ENCODE measurements at regions not wholly inside any gene's neighbourhood (a gene's known extent, or its start where the extent isn't known, plus 50 kb on each side); places are given as distances from the start of the nearest gene placed in this dataset.
A peak's percentile ranks its signal among the peaks of the same experiment; 100 is the strongest.

DNA sequence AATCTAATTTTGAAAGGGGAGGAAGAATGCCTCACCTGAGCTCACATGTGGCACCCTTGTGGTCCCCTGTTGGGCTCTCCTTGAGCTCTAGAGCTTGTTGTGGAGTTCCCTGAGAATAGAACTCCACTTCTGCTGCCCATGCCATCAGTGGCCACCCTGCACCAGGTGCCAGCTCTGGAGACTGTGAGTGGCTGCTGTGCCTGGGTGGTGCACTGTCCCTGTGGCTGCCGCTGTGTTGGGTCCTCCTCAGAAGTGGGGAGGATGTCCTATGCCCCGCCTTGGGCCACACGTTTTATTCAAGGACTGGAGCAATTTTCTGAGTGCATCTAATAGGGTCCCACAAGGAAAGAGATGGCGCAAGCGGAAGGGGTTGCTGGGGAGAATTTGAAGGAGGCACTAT lies 67.9 kb upstream of the MAP3K7 start:
- no peaks in the 10 kb centered on the region for H3K9me3 ChIP-seq (ENCODE audit: control extremely low read depth in 1 of 5, control insufficient read depth in 4 of 5, insufficient read depth in 2 of 5, low read depth in 1 of 5, low read length in 4 of 5)
- WGBS (ENCODE audit: insufficient coverage) = 71% methylated on average over 1 of the region's 5 CpGs
- no peak overlapping the region for H3K27ac ChIP-seq (ENCODE audit: insufficient read depth in 1 of 2, low read depth in 1 of 2, low read length in 2 of 2, poor library complexity in 1 of 2, severe bottlenecking in 2 of 2)
- H3K4me3 ChIP-seq (ENCODE audit: control insufficient read depth in 1 of 7, extremely low read depth in 1 of 7, insufficient read depth in 4 of 7, low read depth in 2 of 7, low read length in 6 of 7) = no peak overlapping the region
- no peaks in the 10 kb centered on the region for H3K27me3 ChIP-seq (replicated peaks in 2 of 5; ENCODE audit: control insufficient read depth in 4 of 5, insufficient read depth in 5 of 5, low read length in 4 of 5)
- ChIA-PET POLR2A (no interaction called here), CTCF (interaction anchor here (0.8 kb wide), 1 partner anchor 15 kb away, joined by 3 read pairs; no protein-coding TSS in a partner anchor)
- no peak for DNase-seq
- H3K4me1 ChIP-seq (ENCODE audit: control extremely low read depth in 1 of 4, control insufficient read depth in 4 of 4, insufficient read depth in 4 of 4, low read length in 3 of 4) = peaks cover 0 to 8% (median 4%) of the 10 kb centered on the region in 4 experiments
- no peaks in the 10 kb centered on the region for H3K36me3 ChIP-seq (ENCODE audit: control insufficient read depth in 4 of 4, insufficient read depth in 4 of 4, low read length in 3 of 4)

DNA sequence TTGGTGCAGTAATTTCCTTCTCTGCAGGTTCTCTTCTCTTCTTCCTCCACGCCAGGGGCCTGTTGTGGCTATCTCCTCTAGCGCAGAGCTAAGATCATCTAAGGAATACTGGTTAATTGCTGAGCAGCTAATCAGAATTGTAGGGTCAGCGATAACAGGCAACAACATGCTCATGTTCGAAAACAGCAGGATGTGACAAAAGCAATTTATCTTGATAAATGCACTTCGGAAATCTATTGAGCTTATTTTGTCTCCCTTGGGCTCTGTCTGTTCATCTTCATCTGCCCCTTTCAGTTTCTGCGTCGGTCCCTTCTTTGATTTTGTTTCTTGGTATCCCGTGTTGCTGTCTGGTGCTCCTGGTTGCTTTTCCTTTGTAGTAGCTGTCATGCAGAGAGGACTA lies 67.3 kb upstream of the MAP3K7 start:
- 74% methylated on average over 8 of the region's 8 CpGs for WGBS (ENCODE audit: insufficient coverage)
- Histone ChIP-seq H3K27me3 (replicated peaks in 2 of 5; ENCODE audit: control insufficient read depth in 4 of 5, insufficient read depth in 5 of 5, low read length in 4 of 5) (no peaks in the 10 kb centered on the region), H3K27ac (ENCODE audit: insufficient read depth in 1 of 2, low read depth in 1 of 2, low read length in 2 of 2, poor library complexity in 1 of 2, severe bottlenecking in 2 of 2) (no peak overlapping the region), H3K4me1 (ENCODE audit: control extremely low read depth in 1 of 4, control insufficient read depth in 4 of 4, insufficient read depth in 4 of 4, low read length in 3 of 4) (peaks cover 0 to 8% (median 4%) of the 10 kb centered on the region in 4 experiments), H3K4me3 (ENCODE audit: control insufficient read depth in 1 of 7, extremely low read depth in 1 of 7, insufficient read depth in 4 of 7, low read depth in 2 of 7, low read length in 6 of 7) (no peak overlapping the region), H3K36me3 (ENCODE audit: control insufficient read depth in 4 of 4, insufficient read depth in 4 of 4, low read length in 3 of 4) (no peaks in the 10 kb centered on the region), H3K9me3 (ENCODE audit: control extremely low read depth in 1 of 5, control insufficient read depth in 4 of 5, insufficient read depth in 2 of 5, low read depth in 1 of 5, low read length in 4 of 5) (no peaks in the 10 kb centered on the region)
- DNase-seq = no peak
- ChIA-PET CTCF (interaction anchor here (0.8 kb wide), 1 partner anchor 14 kb away, joined by 3 read pairs; no protein-coding TSS in a partner anchor), POLR2A (no interaction called here)

DNA sequence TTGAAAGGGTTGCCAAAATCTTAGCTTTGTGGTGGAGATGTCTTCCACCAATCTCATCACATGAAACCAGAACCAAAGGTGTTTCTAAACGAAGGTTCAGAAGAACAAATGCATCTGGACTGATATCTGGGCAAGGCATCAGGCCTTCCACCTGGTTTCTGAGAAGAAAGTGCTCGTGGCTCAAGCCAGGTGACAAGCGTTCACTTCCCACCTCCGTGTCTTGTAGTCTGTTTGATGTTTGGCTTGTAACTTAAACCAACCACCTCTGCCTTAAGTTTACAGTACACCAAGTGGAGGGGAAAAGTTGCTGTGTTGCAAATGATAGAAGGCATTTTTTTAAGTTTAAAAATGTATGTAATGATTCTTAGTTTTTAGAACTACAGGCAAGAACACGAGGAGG lies 66.9 kb upstream of the MAP3K7 start:
- POLR2A ChIA-PET = no interaction called here
- Histone ChIP-seq H3K4me3 (ENCODE audit: control insufficient read depth in 1 of 7, extremely low read depth in 1 of 7, insufficient read depth in 4 of 7, low read depth in 2 of 7, low read length in 6 of 7) (no peak overlapping the region), H3K4me1 (ENCODE audit: control extremely low read depth in 1 of 4, control insufficient read depth in 4 of 4, insufficient read depth in 4 of 4, low read length in 3 of 4) (peaks cover 0 to 8% (median 4%) of the 10 kb centered on the region in 4 experiments), H3K27ac (ENCODE audit: insufficient read depth in 1 of 2, low read depth in 1 of 2, low read length in 2 of 2, poor library complexity in 1 of 2, severe bottlenecking in 2 of 2) (no peak overlapping the region), H3K36me3 (ENCODE audit: control insufficient read depth in 4 of 4, insufficient read depth in 4 of 4, low read length in 3 of 4) (no peaks in the 10 kb centered on the region), H3K9me3 (ENCODE audit: control extremely low read depth in 1 of 5, control insufficient read depth in 4 of 5, insufficient read depth in 2 of 5, low read depth in 1 of 5, low read length in 4 of 5) (no peaks in the 10 kb centered on the region), H3K27me3 (replicated peaks in 2 of 5; ENCODE audit: control insufficient read depth in 4 of 5, insufficient read depth in 5 of 5, low read length in 4 of 5) (no peaks in the 10 kb centered on the region)
- DNase-seq = no peak
- 82% methylated on average over 4 of the region's 5 CpGs for WGBS (ENCODE audit: insufficient coverage)
- CTCF ChIA-PET = interaction anchor here (0.8 kb wide), 1 partner anchor 13 kb away, joined by 3 read pairs; no protein-coding TSS in a partner anchor

DNA sequence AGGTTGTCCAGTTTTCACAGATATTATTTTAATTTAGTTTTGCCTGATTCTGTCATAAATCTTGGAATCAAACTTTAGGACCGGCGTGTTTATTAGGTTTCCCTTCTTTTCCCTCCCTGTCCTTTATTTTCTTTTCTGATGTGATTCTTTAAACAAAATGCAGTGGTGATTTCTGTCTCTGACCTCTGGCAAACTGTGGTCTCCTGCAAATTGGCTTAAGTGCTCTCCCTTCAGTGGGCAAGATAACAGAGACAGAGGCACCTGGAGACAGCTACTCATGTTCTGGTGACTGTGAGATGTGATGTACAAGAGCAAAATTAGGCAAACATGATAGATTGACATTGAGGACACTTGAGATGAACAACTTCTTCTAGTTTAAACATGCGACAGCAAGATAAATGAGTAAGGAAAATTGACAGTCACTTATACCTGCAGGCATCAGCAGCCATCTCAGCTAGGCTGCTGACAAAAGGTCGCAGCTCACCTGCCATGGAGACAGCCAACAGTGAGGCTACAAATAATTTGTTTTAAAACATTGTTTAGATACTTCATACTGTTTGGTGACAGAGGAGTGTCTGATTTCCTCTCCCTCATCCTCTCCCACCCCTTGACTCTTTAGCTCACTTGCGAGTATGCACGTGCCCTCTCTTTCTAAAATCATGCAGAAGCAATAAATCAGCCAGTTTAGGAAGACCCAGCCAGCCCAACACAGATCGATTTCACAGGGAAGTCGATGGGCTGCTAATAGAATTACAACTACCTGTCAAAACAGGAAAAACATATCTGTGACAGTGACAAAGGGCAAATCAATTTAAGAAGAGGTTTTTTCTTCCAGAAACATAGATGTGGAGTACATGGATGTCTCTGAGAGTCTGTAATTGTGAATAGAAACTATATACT lies 63.4 kb upstream of the MAP3K7 start:
- POLR2A ChIA-PET = no interaction called here
- CTCF ChIA-PET = interaction anchor here (1.2 kb wide), 1 partner anchor 16 kb away, joined by 7 read pairs; no protein-coding TSS in a partner anchor
- H3K4me3 ChIP-seq (ENCODE audit: control insufficient read depth in 1 of 7, extremely low read depth in 1 of 7, insufficient read depth in 4 of 7, low read depth in 2 of 7, low read length in 6 of 7) = no peak overlapping the region
- no peaks in the 10 kb centered on the region for H3K36me3 ChIP-seq (ENCODE audit: control insufficient read depth in 4 of 4, insufficient read depth in 4 of 4, low read length in 3 of 4)
- WGBS (ENCODE audit: insufficient coverage) = 54% methylated on average over 4 of the region's 8 CpGs
- no peaks in the 10 kb centered on the region for H3K9me3 ChIP-seq (ENCODE audit: control extremely low read depth in 1 of 5, control insufficient read depth in 4 of 5, insufficient read depth in 2 of 5, low read depth in 1 of 5, low read length in 4 of 5)
- H3K27ac ChIP-seq (ENCODE audit: insufficient read depth in 1 of 2, low read depth in 1 of 2, low read length in 2 of 2, poor library complexity in 1 of 2, severe bottlenecking in 2 of 2) = no peak overlapping the region
- peaks cover 0 to 3% (median under 1%) of the 10 kb centered on the region in 4 experiments for H3K4me1 ChIP-seq (ENCODE audit: control extremely low read depth in 1 of 4, control insufficient read depth in 4 of 4, insufficient read depth in 4 of 4, low read length in 3 of 4)
- no peak for DNase-seq
- H3K27me3 ChIP-seq (replicated peaks in 2 of 5; ENCODE audit: control insufficient read depth in 4 of 5, insufficient read depth in 5 of 5, low read length in 4 of 5) = no peaks in the 10 kb centered on the region

DNA sequence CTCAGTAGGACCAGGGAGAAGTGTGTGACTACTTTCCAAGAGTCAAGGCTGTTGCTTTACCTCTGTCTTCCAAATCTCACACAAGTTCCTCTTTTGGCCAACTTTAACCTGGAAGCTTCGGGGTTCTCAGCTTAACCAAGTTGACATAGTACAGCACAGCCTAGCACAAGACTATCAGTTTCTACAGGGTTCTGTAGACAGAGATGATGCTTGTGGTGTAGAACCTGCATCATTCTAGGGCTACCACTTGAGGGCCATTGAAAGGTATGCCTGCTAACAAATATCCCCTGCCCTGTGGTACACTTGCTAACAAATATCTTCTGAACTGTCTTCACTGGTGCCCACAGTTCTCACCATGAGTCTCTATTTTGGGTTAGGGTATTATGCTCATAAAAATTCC lies 62.0 kb upstream of the MAP3K7 start:
- H3K27ac ChIP-seq (ENCODE audit: insufficient read depth in 1 of 2, low read depth in 1 of 2, low read length in 2 of 2, poor library complexity in 1 of 2, severe bottlenecking in 2 of 2) = no peak overlapping the region
- H3K27me3 ChIP-seq (replicated peaks in 2 of 5; ENCODE audit: control insufficient read depth in 4 of 5, insufficient read depth in 5 of 5, low read length in 4 of 5) = no peaks in the 10 kb centered on the region
- H3K4me1 ChIP-seq (ENCODE audit: control extremely low read depth in 1 of 4, control insufficient read depth in 4 of 4, insufficient read depth in 4 of 4, low read length in 3 of 4) = peaks cover 0 to 3% (median under 1%) of the 10 kb centered on the region in 4 experiments
- no peaks in the 10 kb centered on the region for H3K9me3 ChIP-seq (ENCODE audit: control extremely low read depth in 1 of 5, control insufficient read depth in 4 of 5, insufficient read depth in 2 of 5, low read depth in 1 of 5, low read length in 4 of 5)
- ChIA-PET POLR2A (no interaction called here), CTCF (no interaction called here)
- H3K4me3 ChIP-seq (ENCODE audit: control insufficient read depth in 1 of 7, extremely low read depth in 1 of 7, insufficient read depth in 4 of 7, low read depth in 2 of 7, low read length in 6 of 7) = no peak overlapping the region
- DNase-seq = peak in 2 of 3 donors; percentile 11 to 22
- WGBS (ENCODE audit: insufficient coverage) = no CpG with 5 or more reads among the region's 1 CpG
- no peaks in the 10 kb centered on the region for H3K36me3 ChIP-seq (ENCODE audit: control insufficient read depth in 4 of 4, insufficient read depth in 4 of 4, low read length in 3 of 4)

DNA sequence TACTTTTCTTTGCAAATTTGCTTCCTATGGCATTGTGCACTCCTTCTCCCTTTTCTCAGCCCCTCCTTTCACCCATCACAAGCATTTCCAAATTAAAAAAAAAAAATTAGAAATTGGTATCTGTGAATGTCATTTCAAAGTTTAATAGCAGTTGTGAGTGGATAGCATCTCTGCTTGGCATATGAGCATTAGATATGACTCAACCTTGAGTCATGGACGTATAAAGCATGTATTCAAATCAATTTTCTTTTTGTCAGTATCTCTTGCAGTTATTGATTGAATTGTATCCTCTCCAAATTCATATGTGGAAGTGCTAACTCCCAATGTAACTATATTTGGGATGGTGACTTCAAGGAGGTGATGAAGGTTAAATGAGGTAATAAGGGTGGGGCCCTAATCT lies 60.1 kb upstream of the MAP3K7 start:
- peaks cover 0 to 2% (median under 1%) of the 10 kb centered on the region in 4 experiments for H3K4me1 ChIP-seq (ENCODE audit: control extremely low read depth in 1 of 4, control insufficient read depth in 4 of 4, insufficient read depth in 4 of 4, low read length in 3 of 4)
- no peak overlapping the region for H3K4me3 ChIP-seq (ENCODE audit: control insufficient read depth in 1 of 7, extremely low read depth in 1 of 7, insufficient read depth in 4 of 7, low read depth in 2 of 7, low read length in 6 of 7)
- no CpG with 5 or more reads among the region's 1 CpG for WGBS (ENCODE audit: insufficient coverage)
- CTCF ChIA-PET = no interaction called here
- no peaks in the 10 kb centered on the region for H3K27me3 ChIP-seq (replicated peaks in 2 of 5; ENCODE audit: control insufficient read depth in 4 of 5, insufficient read depth in 5 of 5, low read length in 4 of 5)
- no peaks in the 10 kb centered on the region for H3K36me3 ChIP-seq (ENCODE audit: control insufficient read depth in 4 of 4, insufficient read depth in 4 of 4, low read length in 3 of 4)
- no peak for DNase-seq
- no peak overlapping the region for H3K27ac ChIP-seq (ENCODE audit: insufficient read depth in 1 of 2, low read depth in 1 of 2, low read length in 2 of 2, poor library complexity in 1 of 2, severe bottlenecking in 2 of 2)
- no peaks in the 10 kb centered on the region for H3K9me3 ChIP-seq (ENCODE audit: control extremely low read depth in 1 of 5, control insufficient read depth in 4 of 5, insufficient read depth in 2 of 5, low read depth in 1 of 5, low read length in 4 of 5)
- POLR2A ChIA-PET = no interaction called here

DNA sequence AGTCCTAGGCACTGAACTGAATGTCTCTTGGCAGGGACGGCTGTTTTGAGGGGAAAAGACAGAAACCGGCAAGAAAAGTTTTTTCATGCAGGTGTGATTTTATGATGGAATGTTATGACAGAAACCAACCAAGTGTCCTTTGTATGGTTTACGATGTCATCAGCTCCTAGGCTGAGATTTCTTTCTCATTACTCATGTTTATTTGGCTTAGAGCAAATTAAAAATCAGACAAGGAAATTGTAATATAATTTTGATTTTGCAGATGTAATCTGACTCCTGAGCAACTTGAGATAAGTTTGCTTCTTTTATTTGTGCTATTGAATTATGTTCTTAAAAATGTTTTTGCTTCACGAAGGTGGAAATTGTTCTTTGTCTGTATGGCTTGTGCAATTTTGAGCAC lies 58.8 kb upstream of the MAP3K7 start:
- no peaks in the 10 kb centered on the region for H3K4me1 ChIP-seq (ENCODE audit: control extremely low read depth in 1 of 4, control insufficient read depth in 4 of 4, insufficient read depth in 4 of 4, low read length in 3 of 4)
- H3K36me3 ChIP-seq (ENCODE audit: control insufficient read depth in 4 of 4, insufficient read depth in 4 of 4, low read length in 3 of 4) = no peaks in the 10 kb centered on the region
- H3K27ac ChIP-seq (ENCODE audit: insufficient read depth in 1 of 2, low read depth in 1 of 2, low read length in 2 of 2, poor library complexity in 1 of 2, severe bottlenecking in 2 of 2) = no peak overlapping the region
- H3K4me3 ChIP-seq (ENCODE audit: control insufficient read depth in 1 of 7, extremely low read depth in 1 of 7, insufficient read depth in 4 of 7, low read depth in 2 of 7, low read length in 6 of 7) = no peak overlapping the region
- 100% methylated on average over 3 of the region's 4 CpGs for WGBS (ENCODE audit: insufficient coverage)
- DNase-seq = no peak
- no peaks in the 10 kb centered on the region for H3K9me3 ChIP-seq (ENCODE audit: control extremely low read depth in 1 of 5, control insufficient read depth in 4 of 5, insufficient read depth in 2 of 5, low read depth in 1 of 5, low read length in 4 of 5)
- H3K27me3 ChIP-seq (replicated peaks in 2 of 5; ENCODE audit: control insufficient read depth in 4 of 5, insufficient read depth in 5 of 5, low read length in 4 of 5) = no peaks in the 10 kb centered on the region
- ChIA-PET CTCF (no interaction called here), POLR2A (no interaction called here)

All from common myeloid progenitor, CD34-positive (primary cell).